ENCODE measurements at regions not wholly inside any gene's neighbourhood (a gene's known extent, or its start where the extent isn't known, plus 50 kb on each side); places are given as distances from the start of the nearest gene placed in this dataset.

- peaks cover 11% of the 10 kb centered on the region for H3K36me3 Mint-ChIP-seq (ENCODE audit: low read depth)
- peaks cover 19% of the 10 kb centered on the region for H3K4me1 Mint-ChIP-seq
- H3K9me3 Mint-ChIP-seq: peaks cover 62% of the 10 kb centered on the region
- no peak overlapping the region for H3K4me3 Mint-ChIP-seq
- H3K27me3 Mint-ChIP-seq (ENCODE audit: low read depth, poor library complexity): no peaks in the 10 kb centered on the region
- DNase-seq: no peak
- H3K27ac Mint-ChIP-seq: no peak overlapping the region
- TF ChIP-seq, protein P1, sequence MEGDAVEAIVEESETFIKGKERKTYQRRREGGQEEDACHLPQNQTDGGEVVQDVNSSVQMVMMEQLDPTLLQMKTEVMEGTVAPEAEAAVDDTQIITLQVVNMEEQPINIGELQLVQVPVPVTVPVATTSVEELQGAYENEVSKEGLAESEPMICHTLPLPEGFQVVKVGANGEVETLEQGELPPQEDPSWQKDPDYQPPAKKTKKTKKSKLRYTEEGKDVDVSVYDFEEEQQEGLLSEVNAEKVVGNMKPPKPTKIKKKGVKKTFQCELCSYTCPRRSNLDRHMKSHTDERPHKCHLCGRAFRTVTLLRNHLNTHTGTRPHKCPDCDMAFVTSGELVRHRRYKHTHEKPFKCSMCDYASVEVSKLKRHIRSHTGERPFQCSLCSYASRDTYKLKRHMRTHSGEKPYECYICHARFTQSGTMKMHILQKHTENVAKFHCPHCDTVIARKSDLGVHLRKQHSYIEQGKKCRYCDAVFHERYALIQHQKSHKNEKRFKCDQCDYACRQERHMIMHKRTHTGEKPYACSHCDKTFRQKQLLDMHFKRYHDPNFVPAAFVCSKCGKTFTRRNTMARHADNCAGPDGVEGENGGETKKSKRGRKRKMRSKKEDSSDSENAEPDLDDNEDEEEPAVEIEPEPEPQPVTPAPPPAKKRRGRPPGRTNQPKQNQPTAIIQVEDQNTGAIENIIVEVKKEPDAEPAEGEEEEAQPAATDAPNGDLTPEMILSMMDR (IDR thresholded peaks at IDR 0.05): no peak
Measured at GRCh38 chr1:235030919-235031596, 97.6 kb downstream of the TOMM20 start.

DNA sequence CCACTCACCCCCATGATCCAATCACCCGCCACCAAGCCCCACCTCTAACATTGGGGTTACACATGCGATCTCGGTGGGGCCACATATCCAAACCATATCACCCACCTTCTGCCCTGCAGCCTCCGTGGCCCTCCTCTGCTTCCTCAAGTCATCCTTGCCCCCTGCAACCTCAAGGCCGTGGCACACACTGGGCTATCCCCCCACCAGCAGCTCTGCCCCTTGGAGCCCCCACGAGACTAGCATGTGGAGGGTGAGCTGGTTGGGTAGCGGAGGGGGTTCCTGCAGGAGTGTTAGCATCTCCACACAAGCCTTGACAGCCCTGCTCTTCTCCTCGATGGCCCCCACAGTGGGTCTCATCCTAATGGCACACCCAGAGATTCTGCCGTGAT is 100.8 kb downstream of the TOMM20 start:
- no peak overlapping the region for H3K4me3 Mint-ChIP-seq
- TF ChIP-seq, protein P1 (IDR thresholded peaks at IDR 0.05): no peak
- H3K27me3 Mint-ChIP-seq (ENCODE audit: low read depth, poor library complexity): peaks cover 4% of the 10 kb centered on the region
- peaks cover 54% of the 10 kb centered on the region for H3K9me3 Mint-ChIP-seq
- H3K27ac Mint-ChIP-seq: no peak overlapping the region
- peaks cover 37% of the 10 kb centered on the region for H3K4me1 Mint-ChIP-seq
- peaks cover 11% of the 10 kb centered on the region for H3K36me3 Mint-ChIP-seq (ENCODE audit: low read depth)
- DNase-seq: no peak

- Mint-ChIP-seq H3K9me3 (peaks cover 49% of the 10 kb centered on the region), H3K27me3 (ENCODE audit: low read depth, poor library complexity) (peaks cover 4% of the 10 kb centered on the region), H3K27ac (no peak overlapping the region), H3K36me3 (ENCODE audit: low read depth) (peaks cover 11% of the 10 kb centered on the region), H3K4me1 (peaks cover 43% of the 10 kb centered on the region), H3K4me3 (peak overlapping the region; percentile 14)
- TF ChIP-seq, protein P1 (IDR thresholded peaks at IDR 0.05): no peak
- no peak for DNase-seq
Measured at GRCh38 chr1:235027076-235027861, 101.4 kb downstream of the TOMM20 start.

DNA sequence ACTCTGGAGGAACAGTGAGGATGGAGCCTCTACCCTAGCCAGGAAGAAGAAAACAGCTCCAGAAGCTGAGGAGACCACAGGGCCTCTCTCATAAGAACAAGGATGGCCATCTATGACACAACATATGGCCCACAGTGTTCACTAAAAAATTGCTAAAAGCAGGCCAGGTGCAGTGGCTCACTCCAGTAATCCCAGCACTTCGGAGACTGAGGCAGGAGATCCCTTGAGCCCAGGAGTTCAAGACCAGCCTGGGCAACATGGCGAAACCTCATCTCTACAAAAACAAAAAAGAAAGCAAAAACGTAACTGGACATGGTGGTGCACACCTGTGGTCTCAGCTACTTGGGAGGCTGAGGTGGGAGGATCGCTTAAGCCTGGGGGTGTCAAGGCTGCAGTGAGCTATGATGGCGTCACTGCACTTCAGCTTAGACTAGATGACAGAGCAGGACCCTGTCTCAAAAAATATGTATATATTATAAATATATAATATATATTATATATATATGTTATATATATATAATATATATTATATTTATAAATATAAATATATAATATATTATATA is 103.1 kb downstream of the TOMM20 start:
- DNase-seq: no peak
- Mint-ChIP-seq H3K9me3 (peaks cover 33% of the 10 kb centered on the region), H3K27ac (peak overlapping the region; percentile 94), H3K36me3 (ENCODE audit: low read depth) (peaks cover 11% of the 10 kb centered on the region), H3K27me3 (ENCODE audit: low read depth, poor library complexity) (peaks cover 4% of the 10 kb centered on the region), H3K4me1 (peaks cover 58% of the 10 kb centered on the region), H3K4me3 (no peak overlapping the region)
- TF ChIP-seq, protein P1 (IDR thresholded peaks at IDR 0.05): no peak

DNA sequence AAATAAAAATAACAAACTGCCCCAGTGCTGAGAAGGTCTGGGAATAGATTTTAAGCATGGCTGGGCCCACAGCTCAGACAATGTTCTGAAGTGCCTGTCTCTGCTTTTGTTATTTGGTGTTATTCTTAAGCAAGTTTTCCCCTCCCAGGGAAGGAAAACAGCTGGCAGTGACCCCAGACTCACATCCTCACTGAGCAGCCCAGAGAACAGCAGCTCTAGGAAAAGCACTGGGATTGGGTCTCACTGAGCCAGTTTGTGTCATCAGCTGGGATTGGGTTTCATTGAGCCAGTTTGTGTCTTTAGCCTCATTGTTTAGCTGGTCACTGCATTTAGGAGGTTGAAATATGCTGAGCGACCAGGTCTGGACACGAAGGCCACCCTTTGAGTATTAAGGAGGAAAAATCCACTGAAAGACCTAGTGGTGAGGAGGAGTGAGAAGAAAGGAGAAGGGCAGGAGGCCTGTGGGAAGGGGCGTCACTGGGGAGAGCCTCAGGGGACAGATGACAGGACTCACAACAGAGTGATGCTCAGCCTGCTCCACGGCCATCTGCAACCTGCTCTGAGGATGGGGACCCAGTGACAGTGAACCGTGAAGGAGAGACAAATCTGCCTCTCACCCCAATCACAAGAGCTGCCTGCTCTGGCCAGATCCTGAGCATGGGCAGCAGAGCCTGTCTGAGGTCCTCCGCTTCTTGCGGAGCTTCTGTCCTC is 103.8 kb downstream of the TOMM20 start:
- H3K27me3 Mint-ChIP-seq (ENCODE audit: low read depth, poor library complexity): peaks cover 4% of the 10 kb centered on the region
- TF ChIP-seq, protein P1 (IDR thresholded peaks at IDR 0.05): no peak
- no peak for DNase-seq
- peaks cover 64% of the 10 kb centered on the region for H3K4me1 Mint-ChIP-seq
- peak overlapping the region; percentile 3 for H3K4me3 Mint-ChIP-seq
- H3K9me3 Mint-ChIP-seq: peaks cover 30% of the 10 kb centered on the region
- peak overlapping the region; percentile 94 for H3K27ac Mint-ChIP-seq
- H3K36me3 Mint-ChIP-seq (ENCODE audit: low read depth): peaks cover 11% of the 10 kb centered on the region

All from nephron progenitor cell (in vitro differentiated cells).